Endodermal cell (in vitro differentiated cells): ENCODE measurements at regions not wholly inside any gene's neighbourhood (a gene's known extent, or its start where the extent isn't known, plus 50 kb on each side); places are given as distances from the start of the nearest gene placed in this dataset.

ENCODE experiments used
- DNase-seq: peaks from one replicate; pipeline ENCODE4 v3.0.0-alpha.2; 2017
- H3K27ac ChIP-seq: 2 replicates; pipeline ENCODE4 v1.5.1; 2013; ENCODE audit warnings: mild to moderate bottlenecking, low read depth, low read length, moderate library complexity
- H3K27me3 ChIP-seq: 2 replicates; pipeline ENCODE4 v1.6.1; 2013; ENCODE audit warnings: mild to moderate bottlenecking, low read length, moderate library complexity; ENCODE audit not compliant: insufficient read depth, control insufficient read depth, poor library complexity, severe bottlenecking
- H3K36me3 ChIP-seq: 2 replicates; pipeline ENCODE4 v1.7.0; 2013; ENCODE audit warnings: mild to moderate bottlenecking, low read length, moderate library complexity; ENCODE audit not compliant: control insufficient read depth, insufficient read depth
- H3K4me1 ChIP-seq: one replicate; pipeline ENCODE4 v1.7.0; 2013; ENCODE audit warnings: low read length; ENCODE audit not compliant: control insufficient read depth, insufficient read depth
- H3K4me3 ChIP-seq: 2 replicates; pipeline ENCODE4 v1.5.1; 2013; ENCODE audit warnings: mild to moderate bottlenecking, low read length, moderate library complexity
- H3K9ac ChIP-seq: 2 replicates; pipeline ENCODE4 v1.6.1; 2013; ENCODE audit warnings: mild to moderate bottlenecking, low read length, moderate library complexity; ENCODE audit not compliant: poor library complexity, severe bottlenecking; ENCODE audit errors: extremely low read depth
- H3K9me3 ChIP-seq: 2 replicates; pipeline ENCODE4 v1.6.1; 2013; ENCODE audit warnings: mild to moderate bottlenecking, low read length, moderate library complexity; ENCODE audit not compliant: control insufficient read depth
- H3K27ac Mint-ChIP-seq: 2 replicates; pipeline ENCODE4 v1.8.0; 2020; ENCODE audit warnings: mixed read lengths
- H3K27me3 Mint-ChIP-seq: 2 replicates; pipeline ENCODE4 v1.8.0; 2021; ENCODE audit warnings: mild to moderate bottlenecking, mixed read lengths; ENCODE audit not compliant: insufficient read depth
- H3K36me3 Mint-ChIP-seq: 2 replicates; pipeline ENCODE4 v1.8.0; 2020; ENCODE audit warnings: low read depth, mixed read lengths
- H3K4me1 Mint-ChIP-seq: 2 replicates; pipeline ENCODE4 v1.8.0; 2020; ENCODE audit warnings: mixed read lengths
- H3K4me3 Mint-ChIP-seq: 2 replicates; pipeline ENCODE4 v1.8.0; 2020; ENCODE audit warnings: mild to moderate bottlenecking, moderate library complexity, mixed read lengths
- H3K9me3 Mint-ChIP-seq: 2 replicates; pipeline ENCODE4 v1.8.0; 2020; ENCODE audit warnings: mild to moderate bottlenecking, mixed read lengths
- WGBS, 2 experiments: methylation state at CpG; one replicate each; pipeline versions ENCODE4 v1.1.5 to v1.1.7; 2013; ENCODE audit warnings: missing lambda C conversion rate in 2 of 2, mixed read lengths in 1 of 2; ENCODE audit not compliant: insufficient coverage in 1 of 2, insufficient read length in 1 of 2; 5-methylcytosine and 5-hydroxymethylcytosine counted together
- TF ChIP-seq, protein P1 (sequence below): fragments of 200-600 bp; sonication (generic); conservative IDR thresholded peaks from 2 replicates; pipeline ENCODE4 v1.5.0; 2021; ENCODE audit warnings: antibody characterized with exemption, mild to moderate bottlenecking

DNA sequence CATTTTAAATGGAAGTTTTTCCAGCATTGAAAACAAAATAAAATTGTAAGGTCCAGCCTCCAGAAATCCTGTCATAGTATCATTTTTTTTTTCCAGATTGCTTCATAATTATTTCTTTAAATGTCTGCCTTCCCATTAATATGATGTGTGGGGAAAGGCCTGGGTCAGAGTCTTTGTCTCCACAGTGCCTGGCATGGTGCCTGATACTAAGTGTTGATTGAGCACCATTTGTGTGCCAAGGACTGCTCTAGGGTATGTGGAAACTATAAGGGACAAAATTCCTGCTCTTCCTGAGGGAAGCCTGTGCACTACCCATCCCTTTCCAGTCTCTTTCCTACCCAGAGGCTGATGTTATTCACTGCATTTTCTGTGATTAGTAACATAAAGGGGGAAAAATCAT is 53.1 kb upstream of the BEND4 start:
- Mint-ChIP-seq H3K36me3 (no peaks in the 10 kb centered on the region), H3K27me3 (no peaks in the 10 kb centered on the region), H3K4me1 (no peaks in the 10 kb centered on the region), H3K4me3 (no peak overlapping the region), H3K27ac (no peak overlapping the region), H3K9me3 (no peaks in the 10 kb centered on the region)
- Histone ChIP-seq H3K9ac (no peak overlapping the region), H3K27me3 (no peaks in the 10 kb centered on the region), H3K4me3 (no peak overlapping the region), H3K36me3 (no peaks in the 10 kb centered on the region), H3K9me3 (no peaks in the 10 kb centered on the region), H3K27ac (no peak overlapping the region), H3K4me1 (no peaks in the 10 kb centered on the region)
- no peak for DNase-seq
- TF ChIP-seq, protein P1, sequence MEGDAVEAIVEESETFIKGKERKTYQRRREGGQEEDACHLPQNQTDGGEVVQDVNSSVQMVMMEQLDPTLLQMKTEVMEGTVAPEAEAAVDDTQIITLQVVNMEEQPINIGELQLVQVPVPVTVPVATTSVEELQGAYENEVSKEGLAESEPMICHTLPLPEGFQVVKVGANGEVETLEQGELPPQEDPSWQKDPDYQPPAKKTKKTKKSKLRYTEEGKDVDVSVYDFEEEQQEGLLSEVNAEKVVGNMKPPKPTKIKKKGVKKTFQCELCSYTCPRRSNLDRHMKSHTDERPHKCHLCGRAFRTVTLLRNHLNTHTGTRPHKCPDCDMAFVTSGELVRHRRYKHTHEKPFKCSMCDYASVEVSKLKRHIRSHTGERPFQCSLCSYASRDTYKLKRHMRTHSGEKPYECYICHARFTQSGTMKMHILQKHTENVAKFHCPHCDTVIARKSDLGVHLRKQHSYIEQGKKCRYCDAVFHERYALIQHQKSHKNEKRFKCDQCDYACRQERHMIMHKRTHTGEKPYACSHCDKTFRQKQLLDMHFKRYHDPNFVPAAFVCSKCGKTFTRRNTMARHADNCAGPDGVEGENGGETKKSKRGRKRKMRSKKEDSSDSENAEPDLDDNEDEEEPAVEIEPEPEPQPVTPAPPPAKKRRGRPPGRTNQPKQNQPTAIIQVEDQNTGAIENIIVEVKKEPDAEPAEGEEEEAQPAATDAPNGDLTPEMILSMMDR: no peak

DNA sequence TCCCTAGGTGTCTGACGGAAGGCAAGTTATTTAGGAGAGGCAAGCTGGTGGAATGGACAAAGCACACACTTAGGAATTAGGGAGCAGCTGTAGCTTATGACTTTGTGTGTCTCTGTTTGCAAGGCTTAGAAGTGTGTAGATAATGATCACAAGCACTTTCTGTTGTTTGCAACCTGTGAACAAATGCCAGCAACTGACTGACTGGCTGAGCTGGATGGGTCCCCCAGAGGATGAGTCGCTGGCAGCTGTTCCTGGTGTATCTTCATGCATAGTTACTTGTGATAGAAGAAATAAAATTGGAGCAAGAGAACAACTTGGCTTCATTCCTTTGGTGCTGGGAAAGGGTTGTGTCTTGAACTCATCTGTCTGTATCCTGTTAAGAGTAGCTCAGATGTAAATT is 64.2 kb upstream of the BEND4 start:
- no peaks in the 10 kb centered on the region for H3K4me1 Mint-ChIP-seq

DNA sequence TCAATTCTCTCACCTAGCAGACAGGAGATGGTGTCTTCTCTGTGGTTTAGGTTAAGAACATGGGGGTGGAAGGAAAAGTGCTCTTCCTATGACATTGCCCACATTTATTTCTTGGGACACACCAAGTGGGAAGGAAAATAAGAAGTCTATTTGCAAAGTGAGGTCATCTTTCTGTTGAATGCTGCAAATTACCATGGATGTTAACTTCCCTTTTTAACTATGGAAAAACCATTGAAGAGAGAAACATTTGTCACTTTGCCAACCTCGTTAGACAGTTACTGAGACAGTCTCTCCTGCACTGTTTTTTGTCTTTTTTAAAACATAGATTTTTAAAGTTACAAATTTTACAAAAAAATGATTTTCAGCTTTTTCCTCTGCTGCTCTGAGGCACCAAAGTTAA is 72.8 kb upstream of the BEND4 start:
- H3K27ac ChIP-seq: no peak overlapping the region
- WGBS, 2 experiments: 75 to 100% methylated on average over 1 of the region's 1 CpG
- H3K9ac ChIP-seq: no peak overlapping the region
- no peak overlapping the region for H3K4me3 Mint-ChIP-seq
- no peak overlapping the region for H3K27ac Mint-ChIP-seq
- H3K36me3 ChIP-seq: no peaks in the 10 kb centered on the region
- H3K4me3 ChIP-seq: no peak overlapping the region
- no peaks in the 10 kb centered on the region for H3K4me1 ChIP-seq
- no peaks in the 10 kb centered on the region for H3K27me3 ChIP-seq
- no peak for DNase-seq
- H3K9me3 Mint-ChIP-seq: no peaks in the 10 kb centered on the region
- H3K9me3 ChIP-seq: no peaks in the 10 kb centered on the region
- peaks cover 2% of the 10 kb centered on the region for H3K4me1 Mint-ChIP-seq
- no peaks in the 10 kb centered on the region for H3K36me3 Mint-ChIP-seq
- TF ChIP-seq, protein P1: no peak
- no peaks in the 10 kb centered on the region for H3K27me3 Mint-ChIP-seq

More for the DNA sequence above, 64.2 kb upstream of the BEND4 start:
- no peak overlapping the region for H3K4me3 Mint-ChIP-seq
- no peak overlapping the region for H3K27ac ChIP-seq
- H3K27me3 Mint-ChIP-seq: peaks cover 1% of the 10 kb centered on the region
- no peaks in the 10 kb centered on the region for H3K27me3 ChIP-seq
- H3K4me3 ChIP-seq: no peak overlapping the region
- no peak overlapping the region for H3K9ac ChIP-seq
- no peaks in the 10 kb centered on the region for H3K4me1 ChIP-seq
- no peak overlapping the region for H3K27ac Mint-ChIP-seq
- no peaks in the 10 kb centered on the region for H3K9me3 ChIP-seq
- no peaks in the 10 kb centered on the region for H3K36me3 ChIP-seq
- TF ChIP-seq, protein P1: no peak
- no peaks in the 10 kb centered on the region for H3K9me3 Mint-ChIP-seq
- H3K36me3 Mint-ChIP-seq: no peaks in the 10 kb centered on the region
- no peak for DNase-seq
- WGBS, 2 experiments: 80 to 93% methylated on average over 2 of the region's 2 CpGs
